ENCODE measurements at regions not wholly inside any gene's neighbourhood (a gene's known extent, or its start where the extent isn't known, plus 50 kb on each side); places are given as distances from the start of the nearest gene placed in this dataset.

DNA sequence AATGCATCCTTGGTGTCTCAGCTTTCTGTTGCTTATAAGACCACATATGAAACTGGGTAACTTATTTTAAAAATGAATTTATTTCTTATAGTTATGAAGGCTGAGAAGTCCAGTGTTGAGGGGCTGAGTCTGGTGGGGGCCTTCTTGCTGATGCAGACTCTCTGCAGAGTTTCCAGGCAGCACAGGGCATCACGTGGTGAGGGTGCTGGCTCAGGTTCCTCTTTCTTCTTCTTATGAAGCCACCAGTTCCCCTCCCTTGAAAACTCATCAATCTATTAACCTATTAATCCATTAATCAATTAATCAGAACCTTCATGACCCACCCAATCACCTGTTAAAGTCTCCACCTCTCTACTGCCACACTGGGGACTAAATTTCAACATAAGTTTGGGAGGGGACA lies 595.6 kb upstream of the NRP1 start:
- 95% methylated on average over 1 of the region's 1 CpG; no CpG with 5 or more reads in 1 of the 2 experiments for WGBS, 2 experiments (ENCODE audit: extremely low coverage in 1 of 2, insufficient coverage in 1 of 2, insufficient read length in 1 of 2, insufficient replicate concordance in 2 of 2, low coverage in 1 of 2, low lambda C conversion rate in 2 of 2, missing lambda C conversion rate in 1 of 2)
- FAIRE-seq = no peak
- H3K4me2 ChIP-seq (ENCODE audit: insufficient read depth in 1 of 2, low read depth in 2 of 2, low read length in 2 of 2) = no peak overlapping the region
- TF ChIP-seq NANOG (IDR thresholded peaks at IDR 0.05; ENCODE audit: insufficient read depth, low read depth, low read length, poor library complexity, severe bottlenecking) (no peak), SP4 (IDR thresholded peaks at IDR 0.05; ENCODE audit: low read length) (no peak), EZH2 (IDR thresholded peaks at IDR 0.05; ENCODE audit: low read depth, low read length, severe bottlenecking) (no peak), CBX8 (IDR thresholded peaks at IDR 0.05; ENCODE audit: borderline replicate concordance, low read depth, low read length) (no peak), EP300 (IDR thresholded peaks at IDR 0.05; ENCODE audit: borderline replicate concordance in 1 of 2, low read depth in 2 of 2, low read length in 2 of 2) (no peak), SUZ12 (IDR thresholded peaks at IDR 0.05; ENCODE audit: low read length) (no peak)
- CTCF ChIA-PET (ENCODE audit: partially characterized antibody) = no interaction called here
- no peak overlapping the region for H3K23ac ChIP-seq (ENCODE audit: insufficient read length)
- H3K9ac ChIP-seq (replicated peaks in 1 of 4; ENCODE audit: extremely low read depth in 1 of 4, low read depth in 3 of 4, low read length in 3 of 4) = no peak overlapping the region
- no peak overlapping the region for H2BK20ac ChIP-seq (ENCODE audit: low read length)
- POLR2A ChIA-PET (ENCODE audit: partially characterized antibody) = no interaction called here
- no peak overlapping the region for H2AFZ ChIP-seq (ENCODE audit: low read length)
- H2BK5ac ChIP-seq (ENCODE audit: low read depth, low read length) = no peak overlapping the region
- no peak overlapping the region for H3K4ac ChIP-seq (replicated peaks; ENCODE audit: insufficient read length, low read depth, low read length)
- H3K79me1 ChIP-seq (ENCODE audit: low read depth, low read length) = no peaks in the 10 kb centered on the region
- no peak overlapping the region for H4K8ac ChIP-seq (ENCODE audit: extremely low read depth, insufficient read depth, low read length)
- no peaks in the 10 kb centered on the region for H3K79me2 ChIP-seq (ENCODE audit: control insufficient read depth in 1 of 2, insufficient read depth in 2 of 2, low read length in 2 of 2)
- H3K27ac ChIP-seq (ENCODE audit: low read depth, low read length) = no peak overlapping the region
- H3K14ac ChIP-seq (ENCODE audit: insufficient read length) = no peak overlapping the region
- H3K56ac ChIP-seq (replicated peaks; ENCODE audit: insufficient read length, low read depth, low read length) = no peak overlapping the region
- H3K23me2 ChIP-seq (ENCODE audit: low read depth, low read length) = no peaks in the 10 kb centered on the region
- H3K27me3 ChIP-seq (replicated peaks in 1 of 4; ENCODE audit: control insufficient read depth in 3 of 4, extremely low read depth in 1 of 4, insufficient read depth in 3 of 4, low read length in 3 of 4) = no peaks in the 10 kb centered on the region
- no peaks in the 10 kb centered on the region for H3K36me3 ChIP-seq (ENCODE audit: control insufficient read depth in 2 of 4, insufficient read depth in 4 of 4, low read length in 3 of 4)
- H3K18ac ChIP-seq (ENCODE audit: extremely low read depth, low read length) = no peak overlapping the region
- no peak overlapping the region for H2BK120ac ChIP-seq (replicated peaks; ENCODE audit: low read depth, low read length)
- H4K91ac ChIP-seq (replicated peaks; ENCODE audit: insufficient read length, low read length) = no peak overlapping the region
- no peak overlapping the region for H2BK12ac ChIP-seq (ENCODE audit: low read depth, low read length)
- no peaks in the 10 kb centered on the region for H3K4me1 ChIP-seq (replicated peaks in 1 of 4; ENCODE audit: control insufficient read depth in 3 of 4, insufficient read depth in 4 of 4, low read length in 3 of 4)
- H3K4me3 ChIP-seq (ENCODE audit: extremely low read depth in 1 of 4, insufficient read depth in 2 of 4, low read depth in 3 of 4, low read length in 4 of 4) = no peak overlapping the region
- no peaks in the 10 kb centered on the region for H4K20me1 ChIP-seq (replicated peaks in 1 of 2; ENCODE audit: control insufficient read depth in 1 of 2, insufficient read depth in 2 of 2, low read length in 2 of 2)
- H2BK15ac ChIP-seq (ENCODE audit: low read length) = no peak overlapping the region
- no peak for DNase-seq (ENCODE audit: low read depth in 1 of 2, low spot score in 2 of 2)
- H4K5ac ChIP-seq (ENCODE audit: insufficient read length, low read depth, low read length) = no peak overlapping the region
- no peak overlapping the region for H2AK5ac ChIP-seq (ENCODE audit: low read depth, low read length)
- no peaks in the 10 kb centered on the region for H3K9me3 ChIP-seq (ENCODE audit: insufficient read depth in 2 of 2, low read depth in 1 of 2, low read length in 1 of 2)

All from H1 (cell line).